ENCODE measurements at regions not wholly inside any gene's neighbourhood (a gene's known extent, or its start where the extent isn't known, plus 50 kb on each side); places are given as distances from the start of the nearest gene placed in this dataset.

- no peak for DNase-seq
Measured at GRCh38 chr1:208420696-208421095, 176.5 kb upstream of the PLXNA2 start.

DNA sequence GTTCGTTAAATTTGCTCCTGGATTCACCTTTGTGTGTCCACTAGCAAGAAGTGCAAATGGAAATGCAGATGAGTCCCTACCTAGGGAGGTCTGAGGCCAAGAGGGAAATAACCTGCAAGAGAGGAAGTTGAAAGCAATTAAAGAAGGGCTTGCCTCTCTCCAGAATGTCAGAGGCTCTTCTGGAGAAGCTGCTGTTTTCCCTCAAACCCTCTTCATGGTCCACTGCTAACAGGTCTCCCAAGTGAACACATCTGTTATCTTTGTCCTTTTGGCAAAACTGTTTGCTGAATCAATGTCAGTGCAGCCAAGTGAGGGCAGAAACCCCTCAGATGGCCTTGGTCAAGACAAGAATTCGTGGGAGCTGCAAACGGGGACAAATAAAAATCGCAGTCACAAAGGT is 177.3 kb upstream of the PLXNA2 start:
- no peak for DNase-seq

DNA sequence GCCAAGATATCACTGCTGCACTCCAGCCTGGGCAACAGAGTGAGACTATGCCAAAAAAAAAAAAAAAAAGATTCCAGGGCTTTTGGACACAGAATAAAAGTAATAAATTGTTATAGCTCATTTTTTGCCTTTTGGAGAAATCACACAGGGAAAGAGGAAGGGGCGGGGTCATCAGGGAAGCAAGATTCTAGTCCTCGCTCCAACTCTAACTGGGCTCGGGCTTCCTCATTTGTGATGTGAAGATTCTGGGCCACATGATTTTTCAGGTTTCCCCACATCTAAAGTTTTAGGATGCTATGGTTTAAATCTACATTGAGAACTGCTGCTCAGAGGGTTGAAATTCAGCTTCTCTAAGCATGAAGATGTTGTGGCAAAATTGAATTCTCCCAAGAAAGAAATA is 179.3 kb upstream of the PLXNA2 start:
- no peak for DNase-seq

- no peak for DNase-seq
Measured at GRCh38 chr1:208425096-208425495, 180.9 kb upstream of the PLXNA2 start.

GRCh38 chr1:208430220-208430619 is 186.0 kb upstream of the PLXNA2 start:
- DNase-seq, result no peak

GRCh38 chr1:208431721-208432120 is 187.5 kb upstream of the PLXNA2 start:
- no peak for DNase-seq

DNA sequence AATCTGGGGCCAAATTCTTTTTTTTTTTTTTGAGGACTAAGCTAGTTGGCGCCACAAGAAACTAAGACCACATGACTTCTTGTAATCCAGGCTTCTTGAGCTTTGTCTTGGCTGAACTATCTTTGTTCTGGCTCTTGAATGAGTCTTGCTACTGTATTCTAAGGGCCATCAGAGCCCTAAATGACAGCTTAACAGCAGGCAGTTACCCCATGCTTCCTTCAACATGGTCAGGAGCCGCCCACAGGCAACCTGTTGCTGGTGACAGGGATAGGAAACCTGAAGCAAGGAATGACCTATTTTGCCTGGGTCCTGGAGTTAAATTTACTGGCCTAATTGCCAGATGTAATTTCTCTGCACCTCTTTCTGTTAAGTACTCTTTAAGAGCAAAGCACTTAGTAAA is 188.2 kb upstream of the PLXNA2 start:
- DNase-seq, result no peak

DNA sequence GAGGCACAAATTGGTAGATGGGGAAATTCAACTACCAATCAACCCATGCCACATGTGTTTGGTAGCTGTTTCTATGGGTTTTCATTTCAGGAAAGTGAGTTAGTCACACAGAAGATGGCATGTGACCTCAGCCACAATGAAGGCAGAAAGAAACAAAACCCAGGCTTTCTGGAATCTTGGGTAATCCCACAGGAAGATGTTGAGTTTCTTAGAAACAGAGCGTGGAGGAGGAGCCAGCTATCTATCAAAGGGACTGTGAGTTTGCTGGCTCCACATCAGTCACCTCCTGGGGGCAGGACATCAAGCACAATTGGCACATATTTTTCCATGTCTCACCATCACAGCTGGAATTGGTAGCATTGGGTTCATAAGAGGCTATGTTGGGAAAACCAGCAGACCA is 188.9 kb upstream of the PLXNA2 start:
- no peak for DNase-seq

GRCh38 chr1:208433971-208434370 is 189.8 kb upstream of the PLXNA2 start:
- no peak for DNase-seq

DNA sequence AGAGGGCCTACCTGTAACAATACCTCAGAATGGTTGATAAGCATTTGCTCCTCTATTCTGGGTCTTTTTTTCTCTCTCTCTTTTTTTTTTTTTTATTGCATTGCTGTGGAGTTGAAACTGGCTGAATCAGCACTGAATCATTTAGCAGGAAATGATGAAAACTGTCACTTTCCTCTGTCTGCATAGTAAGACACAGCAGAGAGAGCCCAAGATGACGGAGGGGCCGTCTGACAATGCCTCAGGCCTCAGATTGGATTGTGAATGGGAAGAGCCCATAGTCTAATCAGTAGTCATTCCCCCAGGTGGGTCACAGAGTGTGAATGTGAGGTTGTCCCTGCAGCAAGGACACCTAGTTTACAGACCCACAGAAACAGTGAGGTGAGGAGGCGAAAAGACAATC is 193.2 kb upstream of the PLXNA2 start:
- DNase-seq, result no peak

- DNase-seq, result no peak
Measured at GRCh38 chr1:208438112-208438699, 194.0 kb upstream of the PLXNA2 start.

- no peak for DNase-seq
Measured at GRCh38 chr1:208445758-208446203, 201.6 kb upstream of the PLXNA2 start.

DNA sequence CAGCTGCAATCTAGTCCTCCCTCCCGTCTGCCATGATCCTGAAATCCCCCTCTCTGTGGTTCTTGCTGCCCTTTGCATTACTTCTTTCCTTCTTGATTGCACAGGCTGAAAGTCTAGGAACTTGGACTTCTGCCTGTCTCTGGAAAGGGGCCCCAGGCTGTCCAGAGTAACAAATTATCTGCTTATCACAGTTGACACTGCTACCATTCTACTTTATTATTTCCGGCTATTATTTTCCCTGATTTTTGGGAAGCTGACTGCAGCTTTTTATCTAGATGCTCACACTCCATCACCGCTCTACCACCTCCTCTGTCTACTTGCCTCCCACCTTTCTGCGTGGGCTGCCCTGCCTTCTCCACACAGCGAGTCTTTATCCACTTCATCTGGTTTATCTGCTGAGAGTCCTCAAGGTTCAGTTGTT is 202.1 kb upstream of the PLXNA2 start:
- DNase-seq, result no peak

DNA sequence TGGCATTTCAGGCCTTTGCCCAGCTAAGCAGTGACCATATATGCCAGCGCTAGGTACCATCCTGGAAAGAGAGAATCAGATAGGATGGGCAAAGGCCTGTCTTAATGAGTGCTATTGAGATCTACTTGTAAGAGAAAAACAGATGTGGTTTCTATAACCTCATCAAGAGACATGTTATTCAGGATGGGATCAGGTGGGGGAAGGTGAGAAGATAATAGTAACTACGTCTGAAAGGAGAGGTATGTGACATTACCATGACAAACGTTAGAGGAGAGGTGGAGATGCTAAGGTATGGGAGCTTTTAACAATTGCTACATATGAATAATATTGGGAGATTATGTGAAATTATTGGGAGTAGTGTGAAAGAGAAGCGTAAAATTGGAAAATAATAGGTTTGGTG is 204.2 kb upstream of the PLXNA2 start:
- no peak for DNase-seq

GRCh38 chr1:208449951-208450350 is 205.8 kb upstream of the PLXNA2 start:
- DNase-seq, result no peak

DNA sequence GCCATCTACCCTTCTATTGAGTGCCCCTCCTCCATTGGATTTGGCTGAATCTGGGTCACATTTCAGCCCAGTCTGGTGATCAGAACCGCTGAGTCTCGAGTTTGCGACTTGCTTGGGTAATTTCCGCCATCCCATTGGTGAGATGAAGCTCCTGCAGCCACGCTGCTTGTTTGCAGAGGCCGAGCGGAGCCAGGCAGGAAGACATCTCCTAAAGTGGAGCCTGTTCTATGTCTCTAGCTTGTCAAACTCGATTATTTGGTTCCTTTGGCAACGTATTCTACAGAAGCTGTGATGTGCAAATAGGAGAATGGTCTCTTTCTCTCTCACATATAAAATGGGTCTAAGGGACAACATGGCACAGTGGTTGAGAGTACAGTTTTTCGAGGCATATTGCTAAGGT is 206.8 kb upstream of the PLXNA2 start:
- DNase-seq, result no peak

DNA sequence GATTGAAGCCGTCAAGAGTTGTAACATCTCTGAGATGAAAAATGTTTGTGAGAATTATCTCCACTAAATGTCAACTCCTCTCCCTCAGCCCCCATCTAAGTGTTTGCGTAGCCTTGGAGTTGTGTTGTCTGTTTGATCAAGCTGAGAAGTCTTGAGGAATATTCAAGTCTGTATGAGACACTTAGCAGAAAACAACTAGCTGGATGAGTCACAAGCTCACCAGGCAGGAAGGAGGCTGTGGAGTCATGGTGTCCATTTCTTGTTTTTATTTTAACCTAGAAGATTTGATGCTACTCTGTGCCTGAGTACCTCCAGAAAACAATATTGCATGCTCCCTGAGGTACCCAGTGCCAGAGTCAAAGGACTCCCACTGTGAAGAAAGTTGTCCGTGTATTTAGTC is 211.6 kb upstream of the PLXNA2 start:
- no peak for DNase-seq

GRCh38 chr1:208456487-208456886 is 212.3 kb upstream of the PLXNA2 start:
- DNase-seq, result no peak

- DNase-seq, result no peak
Measured at GRCh38 chr1:208460823-208461222, 216.6 kb upstream of the PLXNA2 start.

DNA sequence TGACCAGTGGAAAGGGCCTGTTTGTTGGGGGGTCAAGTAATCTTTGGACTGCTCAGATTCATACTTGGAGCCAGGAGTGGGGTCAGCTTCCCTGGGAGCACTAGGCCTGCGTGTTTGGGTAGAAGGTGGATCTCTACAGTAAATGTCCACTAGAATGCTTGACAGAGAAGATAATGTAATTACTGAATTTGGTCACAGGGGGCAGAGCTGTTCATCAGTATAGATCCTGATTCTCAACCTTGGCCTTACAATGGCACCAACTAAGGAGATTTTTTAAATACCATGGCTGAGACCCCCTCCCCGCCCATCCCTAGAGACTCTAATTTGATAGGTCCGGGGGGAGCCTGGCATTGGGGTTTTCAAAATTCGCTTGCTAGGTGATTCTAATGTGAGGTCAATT is 217.5 kb upstream of the PLXNA2 start:
- no peak for DNase-seq

- DNase-seq, result no peak
Measured at GRCh38 chr1:208462761-208463160, 218.6 kb upstream of the PLXNA2 start.

- DNase-seq, result no peak
Measured at GRCh38 chr1:208465266-208465665, 221.1 kb upstream of the PLXNA2 start.

GRCh38 chr1:208465786-208466590 is 221.8 kb upstream of the PLXNA2 start:
- DNase-seq, result no peak

- no peak for DNase-seq
Measured at GRCh38 chr1:208467151-208467780, 223.1 kb upstream of the PLXNA2 start.
